OCI-LY7 (cell line): ENCODE measurements at regions not wholly inside any gene's neighbourhood (a gene's known extent, or its start where the extent isn't known, plus 50 kb on each side); places are given as distances from the start of the nearest gene placed in this dataset.

Experiments
- BruUV-seq: library from RNA; stranded (reverse); fragments of 400-500 nt; replicated peaks from 2 replicates; lab custom pipeline; 2021; lab: Mats Ljungman, UMichigan
- CTCF ChIA-PET: fragments of 300-600 bp; sonication (Branson Sonifier 250); formaldehyde crosslinking; loops from one replicate; lab custom pipeline; 2022; ENCODE audit warnings: antibody characterized with exemption; ENCODE audit not compliant: unreplicated experiment; lab: Charles Lee
- POLR2A ChIA-PET: fragments of 300-600 bp; sonication (Branson Sonifier 250); formaldehyde crosslinking; loops from one replicate; lab custom pipeline; 2022; ENCODE audit warnings: antibody characterized with exemption; lab: Charles Lee
- DNase-seq: peaks from one replicate; pipeline ENCODE4 v3.0.0-alpha.2; 2015; ENCODE audit warnings: low spot score
- H2AFZ ChIP-seq: fragments of 200-600 bp; sonication (generic), shearing (Covaris generic); 2 replicates; pipeline ENCODE4 v1.6.1; 2014; ENCODE audit warnings: mild to moderate bottlenecking, antibody characterized with exemption, low read length, moderate library complexity
- H3K27ac ChIP-seq: fragments of 200-600 bp; sonication (generic); 2 replicates; pipeline ENCODE4 v1.5.1; 2014; ENCODE audit warnings: mixed run types, low read depth, mild to moderate bottlenecking, moderate library complexity, low read length, inconsistent platforms; ENCODE audit not compliant: poor library complexity, severe bottlenecking
- H3K36me3 ChIP-seq: fragments of 200-600 bp; sonication (generic); 2 replicates; pipeline ENCODE4 v1.6.1; 2014; ENCODE audit warnings: mild to moderate bottlenecking, antibody characterized with exemption, low read length, moderate library complexity, mixed read lengths; ENCODE audit not compliant: insufficient read depth
- H3K4me1 ChIP-seq: fragments of 200-600 bp; sonication (generic); 2 replicates; pipeline ENCODE4 v1.5.1; 2014; ENCODE audit warnings: mild to moderate bottlenecking, low read length; ENCODE audit not compliant: insufficient read depth, poor library complexity, severe bottlenecking
- H3K4me2 ChIP-seq: fragments of 200-600 bp; sonication (generic); 2 replicates; pipeline ENCODE4 v1.6.1; 2014; ENCODE audit warnings: mild to moderate bottlenecking, low read length
- H3K4me3 ChIP-seq: fragments of 200-600 bp; sonication (generic); 2 replicates; pipeline ENCODE4 v1.5.1; 2014; ENCODE audit warnings: mild to moderate bottlenecking, low read depth, low read length; ENCODE audit not compliant: poor library complexity, severe bottlenecking
- H3K79me2 ChIP-seq: fragments of 200-600 bp; sonication (generic); 2 replicates; pipeline ENCODE4 v1.6.1; 2016; ENCODE audit warnings: low read depth, mild to moderate bottlenecking, low read length, moderate library complexity, mixed read lengths; ENCODE audit not compliant: insufficient read depth
- H3K9me2 ChIP-seq: fragments of 200-600 bp; sonication (generic); 2 replicates; pipeline ENCODE4 v1.6.1; 2016; ENCODE audit warnings: mild to moderate bottlenecking, low read length, mixed read lengths; ENCODE audit not compliant: insufficient read depth
- H3K9me3 ChIP-seq: fragments of 200-600 bp; sonication (generic); 2 replicates; pipeline ENCODE4 v1.6.1; 2014; ENCODE audit warnings: mild to moderate bottlenecking, mixed run types, low read length, mixed read lengths
- H4K20me1 ChIP-seq: fragments of 200-600 bp; sonication (generic); 2 replicates; pipeline ENCODE4 v1.6.1; 2014; ENCODE audit warnings: mild to moderate bottlenecking, antibody characterized with exemption, low read length, moderate library complexity, mixed read lengths; ENCODE audit not compliant: insufficient read depth
- CTCF ChIP-seq: fragments of 200-600 bp; sonication (generic); conservative IDR thresholded peaks from 2 replicates; pipeline ENCODE4 v1.5.1; 2014; ENCODE audit warnings: mild to moderate bottlenecking, antibody characterized with exemption, low read length, moderate library complexity, mixed read lengths
- EZH2phosphoT487 ChIP-seq: fragments of 200-600 bp; sonication (generic); IDR thresholded peaks from 2 replicates; pipeline ENCODE4 v1.6.1; 2018; ENCODE audit warnings: low read depth, borderline replicate concordance, mild to moderate bottlenecking, mixed run types, antibody characterized with exemption, low read length, moderate library complexity, mixed read lengths
- intact Hi-C: fragments of 100-400 bp; cut with micrococcal nuclease; formaldehyde crosslinking; loops from one replicate; pipeline ENCODE4 v1.10.0; 2022; ENCODE audit not compliant: unreplicated experiment

- no peak overlapping the region for H3K4me3 ChIP-seq
- POLR2A ChIA-PET = interaction anchor here (1.1 kb wide), 1 partner anchor 14 kb away, joined by 3 read pairs; no protein-coding TSS in a partner anchor
- H3K9me3 ChIP-seq = no peaks in the 10 kb centered on the region
- intact Hi-C loops = no loop called here
- no peaks in the 10 kb centered on the region for H3K4me1 ChIP-seq
- no peaks in the 10 kb centered on the region for H3K9me2 ChIP-seq
- no peaks in the 10 kb centered on the region for H3K36me3 ChIP-seq
- no peak overlapping the region for H3K27ac ChIP-seq
- H4K20me1 ChIP-seq = no peaks in the 10 kb centered on the region
- no peak overlapping the region for H3K4me2 ChIP-seq
- BruUV-seq = no TSS peak
- no peaks in the 10 kb centered on the region for H3K79me2 ChIP-seq
- CTCF ChIA-PET = no interaction called here
- TF ChIP-seq EZH2phosphoT487 (no peak), CTCF (no peak)
- H2AFZ ChIP-seq = no peak overlapping the region
- no peak for DNase-seq
These were observed 438.5 kb upstream of the INTU start for GRCh38 chr4:127194281-127194680.

- no peaks in the 10 kb centered on the region for H4K20me1 ChIP-seq
- no peaks in the 10 kb centered on the region for H3K79me2 ChIP-seq
- H3K4me2 ChIP-seq = no peak overlapping the region
- BruUV-seq = no TSS peak
- TF ChIP-seq CTCF (no peak), EZH2phosphoT487 (no peak)
- H3K36me3 ChIP-seq = no peaks in the 10 kb centered on the region
- ChIA-PET POLR2A (no interaction called here), CTCF (no interaction called here)
- no peaks in the 10 kb centered on the region for H3K9me3 ChIP-seq
- DNase-seq = no peak
- no peak overlapping the region for H3K4me3 ChIP-seq
- intact Hi-C loops = no loop called here
- no peak overlapping the region for H2AFZ ChIP-seq
- H3K4me1 ChIP-seq = no peaks in the 10 kb centered on the region
- no peaks in the 10 kb centered on the region for H3K9me2 ChIP-seq
- no peak overlapping the region for H3K27ac ChIP-seq
These were observed 436.0 kb upstream of the INTU start for GRCh38 chr4:127196655-127197352.

GRCh38 chr4:127203562-127204200 lies 429.1 kb upstream of the INTU start:
- BruUV-seq = no TSS peak
- no peaks in the 10 kb centered on the region for H4K20me1 ChIP-seq
- no peaks in the 10 kb centered on the region for H3K79me2 ChIP-seq
- H3K4me1 ChIP-seq = no peaks in the 10 kb centered on the region
- H3K4me2 ChIP-seq = no peak overlapping the region
- ChIA-PET POLR2A (interaction anchor here (0.6 kb wide), 1 partner anchor 421 kb away, joined by 3 read pairs; no protein-coding TSS in a partner anchor), CTCF (no interaction called here)
- no peak for DNase-seq
- H3K9me2 ChIP-seq = no peaks in the 10 kb centered on the region
- no peak overlapping the region for H3K4me3 ChIP-seq
- no peak overlapping the region for H3K27ac ChIP-seq
- no peaks in the 10 kb centered on the region for H3K36me3 ChIP-seq
- TF ChIP-seq CTCF (no peak), EZH2phosphoT487 (no peak)
- intact Hi-C loops = no loop called here
- H2AFZ ChIP-seq = no peak overlapping the region
- H3K9me3 ChIP-seq = no peaks in the 10 kb centered on the region
